Left lung (tissue), 4 donors: ENCODE measurements at regions not wholly inside any gene's neighbourhood (a gene's known extent, or its start where the extent isn't known, plus 50 kb on each side); places are given as distances from the start of the nearest gene placed in this dataset.

ENCODE experiments used
- ATAC-seq: fragments of 200-7000 bp; cut with Tn5 transposase; one replicate; pipeline ENCODE4 v1.9.1; 2020; ENCODE audit warnings: moderate library complexity
- DNase-seq, 4 donors: peaks; one replicate each; pipeline ENCODE4 v3.0.0-alpha.2; 2013 to 2020
- H3K27ac ChIP-seq, 2 donors: fragments of 200-600 bp; sonication (generic) in 1 of 2; one replicate each; pipeline versions ENCODE4 v1.5.0 to v1.8.0; 2020 to 2021
- H3K27me3 ChIP-seq, 2 donors: fragments of 200-600 bp; sonication (generic) in 1 of 2; one replicate each; pipeline versions ENCODE4 v1.5.0 to v1.8.0; 2020 to 2021
- H3K36me3 ChIP-seq, 2 donors: fragments of 200-600 bp; sonication (generic) in 1 of 2; one replicate each; pipeline versions ENCODE4 v1.5.0 to v1.8.0; 2020 to 2021
- H3K4me1 ChIP-seq, 2 donors: fragments of 200-600 bp; one replicate each; pipeline ENCODE4 v1.8.0; 2021
- H3K4me3 ChIP-seq, 2 donors: fragments of 200-600 bp; sonication (generic) in 1 of 2; one replicate each; pipeline versions ENCODE4 v1.5.0 to v1.8.0; 2020 to 2021; ENCODE audit warnings: mild to moderate bottlenecking in 1 of 2
- H3K9me3 ChIP-seq, 2 donors: fragments of 200-600 bp; sonication (generic) in 1 of 2; one replicate each; pipeline versions ENCODE4 v1.5.0 to v1.8.0; 2020 to 2021
- intact Hi-C, 2 donors: fragments of 100-400 bp; cut with DNase I; formaldehyde crosslinking; loops; one replicate each; pipeline versions ENCODE4 v1.11.2 to v1.14.2; 2022
- TF ChIP-seq, protein P1 (sequence below), 2 donors: fragments of 200-600 bp; sonication (generic) in 1 of 2; IDR thresholded peaks; one replicate each; pipeline versions ENCODE4 v1.5.0 to v1.8.0; 2021; ENCODE audit warnings: antibody characterized with exemption in 2 of 2
- donor health status: DM: no; HTN: yes; CAD: no.
- donor health status: DM: no; HTN: no; CAD: no.

GRCh38 chr5:89010512-89010911 is 127.5 kb upstream of the MEF2C start:
- Histone ChIP-seq H3K36me3 (no peaks in the 10 kb centered on the region), H3K27ac (no peak overlapping the region), H3K27me3 (no peaks in the 10 kb centered on the region), H3K9me3 (no peaks in the 10 kb centered on the region), H3K4me1 (no peaks in the 10 kb centered on the region), H3K4me3 (no peak overlapping the region)
- no peak for DNase-seq
- ATAC-seq: no peak
- intact Hi-C loops: no loop called here
- TF ChIP-seq, protein P1, sequence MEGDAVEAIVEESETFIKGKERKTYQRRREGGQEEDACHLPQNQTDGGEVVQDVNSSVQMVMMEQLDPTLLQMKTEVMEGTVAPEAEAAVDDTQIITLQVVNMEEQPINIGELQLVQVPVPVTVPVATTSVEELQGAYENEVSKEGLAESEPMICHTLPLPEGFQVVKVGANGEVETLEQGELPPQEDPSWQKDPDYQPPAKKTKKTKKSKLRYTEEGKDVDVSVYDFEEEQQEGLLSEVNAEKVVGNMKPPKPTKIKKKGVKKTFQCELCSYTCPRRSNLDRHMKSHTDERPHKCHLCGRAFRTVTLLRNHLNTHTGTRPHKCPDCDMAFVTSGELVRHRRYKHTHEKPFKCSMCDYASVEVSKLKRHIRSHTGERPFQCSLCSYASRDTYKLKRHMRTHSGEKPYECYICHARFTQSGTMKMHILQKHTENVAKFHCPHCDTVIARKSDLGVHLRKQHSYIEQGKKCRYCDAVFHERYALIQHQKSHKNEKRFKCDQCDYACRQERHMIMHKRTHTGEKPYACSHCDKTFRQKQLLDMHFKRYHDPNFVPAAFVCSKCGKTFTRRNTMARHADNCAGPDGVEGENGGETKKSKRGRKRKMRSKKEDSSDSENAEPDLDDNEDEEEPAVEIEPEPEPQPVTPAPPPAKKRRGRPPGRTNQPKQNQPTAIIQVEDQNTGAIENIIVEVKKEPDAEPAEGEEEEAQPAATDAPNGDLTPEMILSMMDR (IDR thresholded peaks at IDR 0.05): no peak

DNA sequence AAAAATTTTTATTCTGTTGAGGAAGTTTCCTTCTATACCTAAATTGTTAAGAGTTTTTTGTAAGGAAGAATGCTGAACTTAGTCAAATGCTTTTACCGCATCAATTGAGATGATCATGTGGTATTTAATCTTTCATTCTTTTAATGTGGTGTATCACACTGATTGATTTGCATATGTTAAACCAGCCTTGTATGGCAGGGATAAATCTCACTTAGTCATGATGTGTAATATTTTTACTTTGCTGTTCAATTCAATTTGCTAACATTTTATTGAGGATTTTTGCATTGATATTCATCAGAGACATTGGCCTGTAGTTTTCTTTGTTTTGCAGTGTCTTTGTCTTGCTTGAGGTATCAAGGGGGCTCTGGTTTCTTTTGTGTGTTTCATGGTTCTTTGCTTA is 125.3 kb upstream of the MEF2C start:
- DNase-seq: no peak
- TF ChIP-seq, protein P1 (IDR thresholded peaks at IDR 0.05): no peak
- Histone ChIP-seq H3K27ac (no peak overlapping the region), H3K36me3 (no peaks in the 10 kb centered on the region), H3K4me3 (no peak overlapping the region), H3K9me3 (peaks cover 0 to 8% of the 10 kb centered on the region in 2 donors), H3K27me3 (no peaks in the 10 kb centered on the region), H3K4me1 (no peaks in the 10 kb centered on the region)
- ATAC-seq: no peak
- intact Hi-C loops: no loop called here

GRCh38 chr5:89005990-89006389 is 123.0 kb upstream of the MEF2C start:
- ATAC-seq (no peak), DNase-seq (no peak)
- Histone ChIP-seq H3K27ac (no peak overlapping the region), H3K27me3 (no peaks in the 10 kb centered on the region), H3K4me3 (no peak overlapping the region), H3K36me3 (no peaks in the 10 kb centered on the region), H3K9me3 (peaks cover 0 to 10% of the 10 kb centered on the region in 2 donors), H3K4me1 (no peaks in the 10 kb centered on the region)
- TF ChIP-seq, protein P1 (IDR thresholded peaks at IDR 0.05): no peak
- intact Hi-C loops: no loop called here

GRCh38 chr5:89004379-89004778 is 121.4 kb upstream of the MEF2C start:
- Histone ChIP-seq H3K27me3 (no peaks in the 10 kb centered on the region), H3K27ac (no peak overlapping the region), H3K4me3 (no peak overlapping the region), H3K36me3 (no peaks in the 10 kb centered on the region), H3K4me1 (no peaks in the 10 kb centered on the region), H3K9me3 (peaks cover 0 to 10% of the 10 kb centered on the region in 2 donors)
- DNase-seq (no peak), ATAC-seq (no peak)
- intact Hi-C loops: no loop called here
- TF ChIP-seq, protein P1 (IDR thresholded peaks at IDR 0.05): no peak

DNA sequence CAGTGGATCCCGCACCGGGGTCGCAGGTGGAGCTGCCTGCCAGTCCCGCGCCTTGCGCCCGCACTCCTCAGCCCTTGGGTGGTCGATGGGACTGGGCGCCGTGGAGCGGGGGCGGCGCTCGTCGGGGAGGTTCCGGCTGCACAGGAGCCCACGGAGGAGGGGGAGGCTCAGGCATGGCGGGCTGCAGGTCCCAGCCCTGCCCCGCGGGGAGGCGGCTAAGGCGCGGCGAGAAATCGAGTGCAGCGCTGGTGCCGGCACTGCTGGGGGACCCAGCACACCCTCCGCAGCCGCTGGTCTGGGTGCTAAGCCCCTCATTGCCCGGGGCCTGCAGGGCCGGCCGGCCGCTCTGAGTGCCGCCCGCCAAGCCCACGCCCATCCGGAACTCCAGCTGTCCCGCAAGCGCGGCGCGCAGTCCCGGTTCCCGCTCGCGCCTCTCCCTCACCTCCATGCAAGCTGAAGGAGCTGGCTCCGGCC is 120.6 kb upstream of the MEF2C start:
- Histone ChIP-seq H3K9me3 (peaks cover 0 to 10% of the 10 kb centered on the region in 2 donors), H3K27ac (no peak overlapping the region), H3K27me3 (no peaks in the 10 kb centered on the region), H3K36me3 (no peaks in the 10 kb centered on the region), H3K4me1 (no peaks in the 10 kb centered on the region), H3K4me3 (no peak overlapping the region)
- DNase-seq: peak in 1 of 4 donors; percentile 68
- intact Hi-C loops: no loop called here
- TF ChIP-seq, protein P1 (IDR thresholded peaks at IDR 0.05): no peak
- no peak for ATAC-seq
